D341Med (cell line): ENCODE measurements at regions not wholly inside any gene's neighbourhood (a gene's known extent, or its start where the extent isn't known, plus 50 kb on each side); places are given as distances from the start of the nearest gene placed in this dataset.

Experiments
- DNase-seq: peaks from one replicate; pipeline ENCODE4 v3.0.0; 2012; ENCODE audit warnings: low spot score

GRCh38 chr5:86780018-86780417 lies 162.3 kb downstream of the COX7C start:
- no peak for DNase-seq

- DNase-seq, result no peak
Measured at GRCh38 chr5:86786955-86787354, 169.2 kb downstream of the COX7C start.

- DNase-seq, result no peak
Measured at GRCh38 chr5:86795659-86796058, 177.9 kb downstream of the COX7C start.

GRCh38 chr5:86797677-86798076 lies 179.9 kb downstream of the COX7C start:
- DNase-seq, result no peak

GRCh38 chr5:86806206-86806605 lies 188.5 kb downstream of the COX7C start:
- no peak for DNase-seq

- DNase-seq, result no peak
Measured at GRCh38 chr5:86807046-86808031, 189.6 kb downstream of the COX7C start.

GRCh38 chr5:86814315-86814714 lies 196.6 kb downstream of the COX7C start:
- no peak for DNase-seq

- DNase-seq, result no peak
Measured at GRCh38 chr5:86814907-86815306, 197.2 kb downstream of the COX7C start.

- DNase-seq, result no peak
Measured at GRCh38 chr5:86824637-86825036, 206.9 kb downstream of the COX7C start.

- DNase-seq, result no peak
Measured at GRCh38 chr5:86831128-86831527, 213.4 kb downstream of the COX7C start.

- DNase-seq, result no peak
Measured at GRCh38 chr5:86833868-86834267, 216.1 kb downstream of the COX7C start.

GRCh38 chr5:86837610-86838009 lies 219.9 kb downstream of the COX7C start:
- no peak for DNase-seq

- no peak for DNase-seq
Measured at GRCh38 chr5:86838083-86838482, 220.3 kb downstream of the COX7C start.

GRCh38 chr5:86841000-86841644 lies 223.4 kb downstream of the COX7C start:
- no peak for DNase-seq

GRCh38 chr5:86858442-86858841 lies 240.7 kb downstream of the COX7C start:
- no peak for DNase-seq

- DNase-seq, result no peak
Measured at GRCh38 chr5:86861512-86861911, 243.8 kb downstream of the COX7C start.

GRCh38 chr5:86862093-86862492 lies 244.4 kb downstream of the COX7C start:
- no peak for DNase-seq

GRCh38 chr5:86864051-86864450 lies 246.3 kb downstream of the COX7C start:
- peak; percentile 34 for DNase-seq

- no peak for DNase-seq
Measured at GRCh38 chr5:86865256-86865785, 247.6 kb downstream of the COX7C start.

- DNase-seq, result no peak
Measured at GRCh38 chr5:86866036-86866435, 248.3 kb downstream of the COX7C start.

- DNase-seq, result no peak
Measured at GRCh38 chr5:86869268-86869667, 251.5 kb downstream of the COX7C start.

GRCh38 chr5:86875539-86875938 lies 257.8 kb downstream of the COX7C start:
- DNase-seq, result no peak

- no peak for DNase-seq
Measured at GRCh38 chr5:86878250-86878649, 260.5 kb downstream of the COX7C start.
